NCI-H345 treated with DMSO at 0.1 percent for 48 hours (cell line): ENCODE measurements at regions not wholly inside any gene's neighbourhood (a gene's known extent, or its start where the extent isn't known, plus 50 kb on each side); places are given as distances from the start of the nearest gene placed in this dataset.
"Not testable (repeated sequence)": the region's sequence is repeated elsewhere in the genome, so short reads cannot be mapped to it uniquely, and the experiment has no call there.

Source experiments
- DNase-seq: peaks from one replicate; lab custom pipeline; 2025; ENCODE audit not compliant: unreplicated experiment; lab: John Stamatoyannopoulos, UW

DNA sequence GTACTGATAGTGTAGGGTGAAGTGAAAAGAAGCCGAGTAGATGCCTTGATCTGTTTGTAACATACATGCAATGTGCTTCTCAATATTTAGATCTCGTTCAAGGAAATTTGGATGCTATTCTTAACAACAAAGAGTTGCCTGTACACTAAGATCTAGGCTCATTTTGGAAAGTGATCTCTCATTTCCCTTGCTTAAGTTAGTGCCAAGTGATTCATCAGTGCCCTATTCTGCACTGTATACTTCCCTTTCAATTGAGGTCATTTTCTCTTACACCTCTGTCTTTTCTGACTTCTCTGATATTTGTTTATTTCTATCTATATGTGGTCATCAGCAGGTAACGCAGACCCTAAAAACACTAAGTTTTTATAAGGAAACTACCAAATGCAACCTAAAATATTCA lies 528.6 kb upstream of the PTPRD start:
- no peak for DNase-seq

DNA sequence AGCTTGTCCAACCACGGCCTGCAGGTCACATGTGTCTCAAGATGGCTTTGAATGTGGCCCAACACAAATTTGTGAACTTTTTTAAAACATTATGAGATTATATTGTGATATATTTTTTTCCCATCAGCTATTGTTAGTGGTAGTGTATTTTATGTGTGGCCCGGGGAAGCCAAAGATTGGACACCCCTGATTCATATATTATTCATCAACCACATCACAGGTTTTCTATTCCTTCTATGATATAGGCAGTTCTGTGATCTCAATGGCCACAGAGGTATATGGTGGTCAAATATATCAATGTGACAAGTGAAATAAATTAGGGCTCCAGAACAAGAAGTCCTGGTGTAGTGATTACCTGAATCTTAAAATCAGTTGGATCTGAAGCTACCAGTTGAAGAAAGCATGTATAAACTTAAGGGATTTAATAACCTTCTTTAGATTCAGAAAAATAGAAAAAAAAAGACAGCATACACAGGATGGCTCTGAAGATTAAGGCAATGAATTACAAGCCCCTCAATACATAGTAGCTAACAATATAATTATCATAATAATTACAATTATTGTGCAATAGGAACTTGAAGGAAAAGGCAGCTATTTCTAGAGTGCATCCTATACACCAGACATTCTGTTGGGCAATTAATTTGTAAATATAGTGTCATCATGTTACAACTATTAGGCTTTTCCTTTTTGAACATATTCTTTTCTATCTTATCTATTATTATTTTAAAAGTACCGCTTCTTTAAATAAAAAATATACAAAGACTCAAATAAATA lies 530.4 kb upstream of the PTPRD start:
- no peak for DNase-seq

DNA sequence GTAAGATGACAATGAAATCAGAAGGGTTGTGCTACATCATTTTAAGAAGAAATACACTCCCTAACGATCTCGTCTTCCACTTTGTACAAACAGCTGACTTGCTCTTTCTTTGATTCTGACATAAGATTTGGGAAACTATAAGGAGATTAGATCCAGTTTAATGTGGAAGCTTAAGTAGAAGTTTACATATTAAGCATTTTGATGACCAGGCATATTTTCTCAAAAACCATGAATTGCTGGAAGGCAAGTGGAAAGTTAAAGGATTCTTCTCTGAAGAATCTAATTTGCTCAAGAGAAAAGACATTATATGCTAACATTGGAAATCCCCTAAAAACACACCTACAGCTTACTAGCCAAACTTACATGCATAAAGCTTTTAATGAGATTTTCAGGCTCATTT lies 531.9 kb upstream of the PTPRD start:
- DNase-seq = no peak

DNA sequence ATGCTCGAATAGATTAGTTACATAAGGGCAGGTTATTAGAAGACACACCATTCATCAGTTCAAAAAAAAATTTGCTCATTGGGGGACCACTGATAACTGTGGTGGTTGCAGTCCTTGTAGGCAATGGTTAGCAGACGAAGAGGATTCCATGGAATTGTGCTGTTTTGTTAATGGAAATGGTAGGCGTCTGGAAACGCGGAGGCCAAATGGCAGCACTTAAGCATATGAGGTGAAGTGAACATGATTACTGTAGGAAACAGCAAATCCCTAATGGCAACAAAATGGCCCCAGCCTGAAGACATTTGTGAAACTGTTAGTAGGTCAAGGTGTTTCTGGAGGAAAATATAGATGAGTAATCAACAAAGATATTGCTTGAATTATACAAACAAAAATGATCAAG lies 535.4 kb upstream of the PTPRD start:
- no peak for DNase-seq

DNA sequence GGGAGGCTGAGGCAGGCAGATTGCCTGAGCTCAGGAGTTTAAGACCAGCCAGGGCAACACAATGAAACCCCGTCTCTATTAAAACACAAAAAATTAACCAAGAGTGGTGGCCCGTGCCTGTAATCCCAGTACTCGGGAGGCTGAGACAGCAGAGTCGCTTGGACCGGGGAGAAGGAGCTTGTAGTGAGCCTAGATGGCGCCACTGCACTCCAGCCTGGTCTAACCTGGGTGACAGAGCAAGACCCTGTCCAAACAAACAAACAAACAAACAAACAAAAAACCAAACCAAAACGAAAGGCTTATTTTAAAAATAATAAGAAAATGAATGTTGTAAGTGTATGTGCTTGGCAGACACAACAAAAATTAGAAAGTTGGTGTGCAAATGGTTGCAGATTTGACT lies 536.3 kb upstream of the PTPRD start:
- no peak for DNase-seq

DNA sequence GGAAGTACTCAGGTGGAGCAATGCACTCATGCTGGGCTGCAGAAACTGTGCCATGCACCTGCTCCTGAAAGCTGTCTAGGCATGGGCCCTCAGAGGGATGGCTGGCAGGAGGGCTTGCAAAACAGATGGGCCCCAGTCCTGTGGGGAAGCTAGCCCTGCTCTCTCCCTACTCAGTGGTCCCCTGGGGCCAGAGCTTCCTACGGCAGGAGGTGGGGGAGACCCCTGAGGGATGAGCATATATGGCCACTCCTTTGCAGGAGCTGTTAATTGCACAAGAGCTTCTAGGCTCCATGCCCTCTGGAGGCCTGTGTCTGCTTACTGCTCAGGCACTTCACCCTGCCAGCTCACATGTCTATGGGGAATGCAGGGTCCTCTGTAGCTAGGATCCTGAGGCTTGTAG lies 545.3 kb upstream of the PTPRD start:
- no peak for DNase-seq

DNA sequence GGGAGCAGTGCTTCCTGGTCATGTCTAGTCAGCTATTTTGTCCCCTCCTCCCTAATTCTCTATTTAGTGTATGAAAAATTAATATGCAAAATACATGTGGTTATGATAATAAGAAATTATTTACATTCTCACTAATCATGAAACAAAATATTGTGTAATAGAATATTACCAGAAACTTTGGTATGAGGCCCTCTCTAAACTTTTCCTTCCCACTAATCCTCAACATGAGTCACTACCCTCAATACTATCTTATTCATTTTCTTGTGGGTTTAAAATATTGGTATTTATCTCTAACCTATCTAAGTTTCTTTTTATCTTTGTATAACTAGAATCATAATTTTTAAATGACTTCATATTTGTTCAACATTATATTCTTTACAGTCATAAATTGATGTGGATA lies 545.9 kb upstream of the PTPRD start:
- DNase-seq = no peak

DNA sequence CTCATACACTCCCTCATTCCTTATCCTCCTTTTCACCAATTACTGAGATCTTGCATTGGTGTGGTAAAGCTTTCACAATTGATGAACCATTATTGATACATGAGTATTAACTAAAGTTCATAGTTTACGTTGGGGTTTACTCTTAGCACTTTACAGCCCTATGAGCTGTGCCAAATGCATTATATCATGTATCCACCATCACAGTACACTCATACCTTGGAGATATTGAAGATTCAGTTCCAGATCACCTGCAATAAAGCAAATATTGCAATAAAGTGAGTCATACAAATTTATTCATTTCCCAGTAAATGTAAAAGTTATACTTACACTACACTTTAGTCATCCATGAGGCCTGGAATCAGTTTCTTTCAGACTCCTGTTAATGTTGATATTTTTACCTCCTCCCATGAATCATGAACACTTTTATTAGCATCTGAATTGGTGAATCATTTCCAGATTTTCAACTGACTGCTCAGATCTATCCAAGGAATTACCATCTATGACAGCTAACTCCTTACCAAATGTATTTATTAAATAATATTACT lies 546.6 kb upstream of the PTPRD start:
- no peak for DNase-seq

DNA sequence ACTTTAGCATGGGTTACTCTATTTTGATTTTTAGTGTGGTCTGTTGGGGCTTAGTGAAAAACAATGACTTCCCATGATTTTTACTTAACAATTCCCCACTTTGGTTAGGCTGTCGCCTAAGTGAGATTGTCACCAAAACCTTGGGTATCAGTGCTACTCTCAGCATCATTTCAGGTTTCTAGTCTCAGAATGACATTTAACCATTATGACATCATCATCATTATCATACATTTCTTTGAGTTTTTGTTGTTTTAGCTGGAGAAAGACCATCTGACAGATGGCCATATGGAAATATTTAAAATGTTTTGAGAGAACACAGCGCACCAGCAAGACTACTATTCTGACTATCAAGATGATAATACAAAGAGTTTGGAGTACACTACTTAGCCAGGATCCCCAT lies 551.0 kb upstream of the PTPRD start:
- no peak for DNase-seq

DNA sequence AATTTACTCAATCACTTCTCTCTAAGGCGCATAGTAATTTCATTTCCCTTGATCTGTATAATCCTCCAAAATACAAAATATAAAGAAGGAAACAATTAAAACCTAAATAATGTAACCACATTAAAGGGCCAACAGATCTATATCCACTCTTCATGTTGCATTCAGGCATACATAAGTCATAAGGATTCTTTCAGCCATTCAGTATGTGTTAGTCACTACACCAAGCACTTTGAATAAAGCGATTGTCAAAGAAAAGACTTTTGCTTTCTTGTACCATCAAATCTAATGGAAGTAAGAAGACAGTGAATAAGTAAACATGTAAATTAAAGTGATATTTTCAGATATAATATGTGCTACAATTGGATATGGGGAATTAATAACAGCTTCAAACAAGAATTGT lies 569.2 kb upstream of the PTPRD start:
- no peak for DNase-seq

DNA sequence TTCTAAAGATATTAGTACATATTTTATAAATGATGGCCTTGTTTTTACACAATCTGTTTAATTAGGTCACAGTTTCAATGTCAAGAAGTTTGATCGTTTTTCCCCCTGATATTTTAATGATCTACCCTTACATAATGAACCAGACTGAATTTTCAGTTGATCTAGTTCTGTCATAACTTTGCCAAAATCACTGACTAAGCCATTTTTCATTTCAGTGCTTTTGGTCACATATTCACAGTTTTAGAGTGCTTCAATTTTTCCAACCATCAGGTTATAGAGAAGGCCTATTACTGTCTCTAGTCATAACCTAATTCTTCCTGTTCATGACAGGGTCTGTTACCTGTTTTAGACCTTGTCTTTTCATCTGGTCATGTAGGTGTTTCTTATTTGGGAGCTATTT lies 577.9 kb upstream of the PTPRD start:
- DNase-seq = no peak

DNA sequence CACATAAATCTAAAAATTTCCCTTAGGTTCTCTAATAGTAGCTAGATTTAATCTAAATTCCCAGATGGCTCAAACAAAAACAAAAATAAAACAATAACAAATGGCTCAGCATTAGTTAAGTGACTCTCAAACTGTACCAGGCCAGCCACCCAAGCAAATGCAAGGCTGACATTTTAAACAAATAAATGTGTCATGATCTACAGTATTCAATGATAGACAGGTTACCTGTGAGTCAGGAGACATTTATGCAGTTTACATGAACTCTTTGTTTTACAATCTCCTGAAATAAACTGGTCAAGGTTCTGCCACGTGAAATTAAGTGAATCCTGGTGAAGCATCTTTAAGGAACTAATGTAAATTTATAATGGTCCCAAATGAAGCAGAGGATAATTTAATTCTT lies 580.2 kb upstream of the PTPRD start:
- DNase-seq = no peak

DNA sequence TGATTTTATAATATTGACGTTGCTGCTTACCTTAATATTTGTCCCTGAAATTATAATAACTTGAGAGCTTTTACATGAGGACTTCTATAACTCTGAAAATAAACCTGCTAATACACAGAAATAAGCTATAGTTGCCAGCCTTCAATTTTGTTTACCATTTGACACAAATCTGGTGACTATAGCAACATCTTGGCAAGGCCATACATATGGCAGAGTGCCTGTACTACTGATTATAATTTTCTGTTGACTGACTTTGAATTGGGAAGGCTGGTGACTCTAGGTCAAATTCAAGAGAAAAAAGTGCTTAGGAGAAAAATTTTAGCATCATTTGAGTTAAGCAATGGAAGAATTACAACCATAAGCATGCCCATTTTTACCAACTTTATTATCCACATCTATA lies 581.4 kb upstream of the PTPRD start:
- no peak for DNase-seq

DNA sequence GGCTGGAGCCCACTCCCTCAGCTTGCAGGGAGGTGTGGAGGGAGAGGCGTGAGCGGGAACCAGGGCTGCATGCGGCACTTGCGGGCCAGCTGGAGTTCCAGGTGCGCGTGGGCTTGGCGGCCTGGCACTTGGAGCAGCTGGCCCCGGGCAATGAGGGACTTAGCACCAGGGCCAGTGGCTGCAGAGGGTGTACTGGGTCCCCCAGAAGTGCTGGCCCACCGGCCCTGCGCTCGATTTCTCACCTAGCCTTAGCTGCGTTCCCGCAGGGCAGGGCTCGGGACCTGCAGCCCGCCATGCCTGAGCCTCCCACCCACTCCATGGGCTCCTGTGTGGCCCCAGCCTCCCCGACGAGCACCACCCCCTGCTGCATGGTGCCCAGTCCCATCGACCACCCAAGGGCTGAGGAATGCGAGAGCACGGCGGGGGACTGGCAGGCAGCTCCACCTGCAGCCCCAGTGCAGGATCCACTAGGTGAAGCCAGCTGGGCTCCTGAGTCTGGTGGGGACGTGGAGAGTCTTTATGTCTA lies 584.1 kb upstream of the PTPRD start:
- not testable (repeated sequence) for DNase-seq

DNA sequence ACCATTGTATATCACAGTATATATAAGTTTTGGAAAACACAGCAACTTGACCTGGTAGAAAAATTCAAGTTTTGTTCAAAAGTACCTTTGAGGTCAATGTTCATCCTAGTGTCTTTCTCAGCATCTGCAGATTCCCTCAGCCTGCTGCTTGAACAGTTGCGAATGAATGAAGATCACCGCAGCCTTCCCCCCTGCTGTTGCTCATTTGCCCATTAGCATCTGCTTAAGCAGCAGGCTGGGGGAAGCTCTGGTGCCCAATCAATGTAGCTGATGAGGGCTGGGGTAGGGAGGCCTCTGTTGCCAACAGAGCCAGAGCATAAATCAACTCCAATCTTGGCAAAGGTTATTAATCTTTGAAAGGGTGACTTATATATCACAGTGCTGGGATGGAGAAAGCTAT lies 586.5 kb upstream of the PTPRD start:
- DNase-seq = no peak

DNA sequence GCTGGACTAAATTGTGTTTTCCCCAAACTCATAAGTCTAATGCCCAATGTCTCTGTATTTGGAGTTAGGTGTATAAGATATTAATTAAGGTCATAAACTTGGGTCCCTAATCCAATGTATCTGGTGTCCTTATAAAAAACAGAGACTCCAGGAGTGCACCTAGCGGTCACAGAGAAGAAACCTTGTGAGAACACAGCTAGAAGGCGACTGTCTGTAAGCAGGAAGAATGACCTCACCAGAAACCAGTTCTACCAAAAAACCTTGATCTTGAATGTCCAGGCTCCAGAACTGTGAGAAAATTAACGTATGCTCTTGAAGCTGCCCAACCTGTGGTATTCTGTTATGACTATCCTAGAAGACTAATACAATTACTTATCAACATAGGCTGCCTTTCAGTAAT lies 591.7 kb upstream of the PTPRD start:
- DNase-seq = no peak

DNA sequence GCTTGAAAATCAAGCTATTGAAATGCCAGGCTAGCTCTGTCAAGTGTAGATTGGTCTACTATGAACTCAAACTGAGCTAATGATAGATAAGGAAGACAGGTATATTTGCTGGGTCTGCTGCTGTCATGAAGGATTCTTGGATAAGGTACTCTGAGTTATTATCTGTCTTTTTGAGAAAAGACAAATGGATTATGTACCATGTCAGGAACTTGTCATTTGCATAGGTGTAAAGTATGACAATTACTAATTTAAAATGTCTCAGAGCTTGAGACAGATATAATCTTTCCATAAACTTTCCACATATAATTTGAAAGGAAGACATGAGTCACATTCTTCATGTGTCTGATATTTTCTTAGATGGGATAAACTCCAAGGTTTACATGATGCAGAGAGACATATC lies 594.1 kb upstream of the PTPRD start:
- DNase-seq = no peak

DNA sequence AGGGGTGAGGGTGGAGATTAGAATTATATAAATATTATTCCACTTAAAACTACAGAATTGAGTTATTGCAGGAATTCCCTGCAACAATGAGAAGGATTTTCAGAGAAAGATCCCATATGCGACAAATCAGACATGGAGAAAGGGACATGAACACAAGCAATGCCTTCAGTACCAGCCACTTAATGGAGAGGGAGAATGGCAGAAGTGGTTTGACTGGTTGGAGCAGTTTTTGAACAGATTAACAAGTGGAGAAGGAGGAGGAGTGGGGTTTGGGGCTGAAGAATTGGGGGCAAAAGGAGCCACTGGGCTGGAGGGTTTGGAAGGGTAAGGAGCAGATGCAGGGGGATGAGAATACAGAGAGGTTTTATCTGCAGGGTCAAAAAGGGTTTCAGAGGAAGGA lies 620.9 kb upstream of the PTPRD start:
- no peak for DNase-seq

DNA sequence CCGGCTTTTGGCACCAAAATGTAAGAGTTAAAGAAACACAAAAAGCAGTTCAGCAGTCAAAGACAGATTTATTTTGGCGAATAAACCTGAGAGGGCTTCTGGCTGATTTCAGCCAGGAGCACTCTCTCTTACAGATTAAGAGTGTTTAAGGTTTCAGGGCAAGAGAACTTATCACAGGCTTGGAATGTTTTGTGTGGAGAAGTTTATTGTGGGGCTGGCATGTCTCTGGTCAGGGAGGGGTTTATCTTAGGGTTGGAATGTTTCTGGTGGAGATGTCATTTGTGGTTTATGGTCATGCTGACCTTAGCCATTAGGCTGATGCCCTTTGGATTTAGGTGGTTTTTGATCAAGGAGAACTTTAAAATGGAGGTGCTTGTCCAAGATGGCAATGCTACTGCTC lies 622.3 kb upstream of the PTPRD start:
- no peak for DNase-seq

DNA sequence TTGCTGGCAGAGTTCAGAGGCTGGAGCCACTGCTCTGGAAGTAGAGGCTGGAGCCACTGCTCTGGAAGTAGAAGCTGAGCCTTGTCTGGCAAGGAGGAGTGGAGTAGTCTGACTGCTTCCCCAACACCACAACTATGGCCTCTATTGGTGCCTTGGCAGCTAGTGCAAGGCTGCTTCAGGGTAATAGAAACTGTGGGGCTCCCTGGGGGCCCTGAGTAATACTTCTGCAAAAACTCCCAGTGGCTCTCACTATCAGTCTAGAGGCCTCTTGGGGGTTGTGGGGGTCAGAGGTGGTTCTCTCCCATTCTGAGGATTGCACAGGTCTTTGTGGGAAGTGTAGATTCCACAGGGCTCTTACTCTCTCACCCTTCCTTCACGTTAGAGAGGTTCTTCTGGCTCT lies 629.0 kb upstream of the PTPRD start:
- DNase-seq = no peak

DNA sequence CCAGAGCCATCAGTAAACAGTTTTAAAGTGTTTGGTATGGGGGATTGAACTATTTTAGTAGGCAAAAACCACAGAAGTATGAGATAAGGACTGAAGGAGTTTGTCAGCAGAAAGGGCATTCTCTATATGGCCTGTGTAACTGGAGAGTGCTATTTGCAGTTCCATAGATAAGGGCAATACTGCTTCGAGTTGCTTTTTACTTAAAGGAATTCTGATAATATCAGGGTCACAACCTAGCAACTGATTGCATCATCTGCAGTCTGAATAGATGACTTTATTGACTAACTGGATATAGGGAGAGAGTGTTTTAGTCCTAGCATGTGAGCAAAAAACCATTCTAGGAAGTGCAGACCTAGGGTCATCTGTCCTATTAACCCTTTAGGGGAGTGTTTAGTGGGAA lies 645.2 kb upstream of the PTPRD start:
- DNase-seq = no peak

DNA sequence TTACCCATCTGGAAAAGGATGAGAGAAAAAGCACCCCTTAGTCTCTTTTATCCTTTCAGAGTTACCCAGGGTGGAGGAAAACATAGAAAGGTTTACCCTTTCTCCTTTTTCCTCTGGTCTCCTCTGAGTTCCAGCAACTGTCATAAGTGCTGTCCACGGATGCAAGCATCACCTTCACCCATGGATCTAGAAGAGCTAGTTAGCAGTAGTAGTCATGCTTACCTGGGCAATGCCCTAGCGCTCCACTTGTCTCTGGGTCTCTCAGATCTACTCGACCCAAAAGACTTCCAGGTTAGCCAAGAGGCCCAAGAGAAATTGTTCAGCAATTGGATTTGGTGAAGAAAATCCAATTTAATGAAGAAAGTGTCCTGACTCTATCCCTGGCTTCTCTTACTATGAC lies 656.2 kb upstream of the PTPRD start:
- no peak for DNase-seq

DNA sequence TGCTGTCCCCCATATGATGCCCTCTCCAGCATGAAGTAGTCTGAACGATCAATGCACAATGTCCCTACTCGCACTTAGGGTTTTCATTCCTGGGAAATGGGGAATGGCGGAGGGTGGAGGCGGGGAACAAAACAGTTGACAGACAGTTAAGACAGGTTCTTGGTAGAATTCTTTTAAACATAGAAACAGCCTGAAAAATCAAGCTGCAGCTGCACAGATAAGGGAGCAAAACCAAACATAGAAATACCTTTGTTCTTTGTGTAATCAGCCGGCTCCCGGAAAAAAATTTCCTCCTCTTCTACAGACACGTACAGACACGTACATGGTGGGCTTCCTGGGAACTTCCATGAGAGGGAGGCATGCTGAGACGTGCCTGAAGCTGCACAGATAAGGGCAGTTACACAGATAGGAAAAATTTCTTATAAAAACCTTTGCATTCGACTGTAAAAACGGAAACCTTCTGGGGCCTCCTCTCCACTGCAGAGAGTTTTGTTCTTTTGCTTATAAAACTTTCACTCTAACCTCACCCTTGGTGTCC lies 662.4 kb upstream of the PTPRD start:
- DNase-seq = no peak
